Stimulated activated CD4-positive, alpha-beta T cell treated with anti-CD3 and anti-CD28 coated beads, Interleukin-15, amount 100 ng/mL, for 1 hour (primary cell): ENCODE measurements at regions not wholly inside any gene's neighbourhood (a gene's known extent, or its start where the extent isn't known, plus 50 kb on each side); places are given as distances from the start of the nearest gene placed in this dataset.
A peak's percentile ranks its signal among the peaks of the same experiment; 100 is the strongest.

Experiments used
- DNase-seq, 2 donors: peaks; one replicate each; pipeline ENCODE4 v3.0.0-alpha.2; 2020; ENCODE audit warnings: low read depth in 1 of 2, low spot score in 1 of 2

GRCh38 chr15:66942649-66943390 is 122.6 kb upstream of the SMAD3 start:
- no peak for DNase-seq

- no peak for DNase-seq
Measured at GRCh38 chr15:66943456-66944095, 121.8 kb upstream of the SMAD3 start.

GRCh38 chr15:66944121-66944520 is 121.3 kb upstream of the SMAD3 start:
- no peak for DNase-seq

- no peak for DNase-seq
Measured at GRCh38 chr15:66945286-66945685, 120.1 kb upstream of the SMAD3 start.

- DNase-seq = no peak
Measured at GRCh38 chr15:66945842-66946241, 119.6 kb upstream of the SMAD3 start.

DNA sequence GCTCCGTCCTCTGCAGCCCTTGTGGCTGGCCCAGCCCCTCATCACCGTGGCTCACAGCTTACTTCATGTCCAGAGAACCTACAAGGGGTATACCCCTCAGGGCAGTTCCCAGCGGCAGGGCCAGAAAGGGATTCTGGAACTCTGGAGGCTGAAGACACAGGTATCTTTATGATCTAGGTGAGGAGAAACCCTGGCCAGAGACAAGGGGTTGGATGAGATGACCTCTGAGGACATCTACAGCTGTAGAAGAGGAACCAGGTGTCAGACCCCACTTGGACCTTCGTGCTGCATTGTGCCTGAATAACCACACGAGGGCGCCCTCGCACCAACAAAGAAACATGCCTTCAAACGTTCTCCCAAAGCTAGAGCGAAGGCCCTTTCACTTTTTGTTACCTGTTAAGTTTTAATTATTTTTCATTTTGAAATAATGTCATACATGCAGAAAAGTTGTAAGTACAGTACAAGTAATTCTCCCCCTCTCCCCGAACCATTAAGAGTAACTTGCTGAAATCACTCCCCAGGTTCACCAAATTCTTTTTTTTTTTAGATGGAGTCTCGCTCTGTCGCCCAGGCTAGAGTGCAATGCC is 118.7 kb upstream of the SMAD3 start:
- DNase-seq = peak; percentile 52 to 57

GRCh38 chr15:66947471-66947870 is 117.9 kb upstream of the SMAD3 start:
- no peak for DNase-seq

GRCh38 chr15:66948294-66948693 is 117.1 kb upstream of the SMAD3 start:
- DNase-seq = no peak

DNA sequence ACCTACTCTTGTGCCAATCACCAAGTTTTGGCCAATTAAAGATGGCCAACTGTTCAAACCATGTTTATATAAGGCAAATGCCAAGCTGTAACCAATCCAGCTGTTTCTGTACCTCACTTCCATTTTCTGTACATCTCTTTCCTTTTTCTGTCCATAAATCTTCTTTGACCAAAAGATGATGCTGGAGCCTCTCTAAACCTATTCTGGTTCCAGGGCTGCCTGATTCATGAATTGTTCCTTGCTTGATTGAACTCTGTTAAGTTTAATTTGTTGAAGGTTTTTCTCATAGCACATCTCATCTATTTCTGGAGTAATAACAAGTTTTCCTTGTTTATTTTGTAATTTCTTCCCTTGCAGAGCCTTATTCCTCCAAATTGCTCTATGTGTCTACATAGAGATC is 115.3 kb upstream of the SMAD3 start:
- DNase-seq = no peak

GRCh38 chr15:66951531-66952320 is 113.7 kb upstream of the SMAD3 start:
- no peak for DNase-seq

DNA sequence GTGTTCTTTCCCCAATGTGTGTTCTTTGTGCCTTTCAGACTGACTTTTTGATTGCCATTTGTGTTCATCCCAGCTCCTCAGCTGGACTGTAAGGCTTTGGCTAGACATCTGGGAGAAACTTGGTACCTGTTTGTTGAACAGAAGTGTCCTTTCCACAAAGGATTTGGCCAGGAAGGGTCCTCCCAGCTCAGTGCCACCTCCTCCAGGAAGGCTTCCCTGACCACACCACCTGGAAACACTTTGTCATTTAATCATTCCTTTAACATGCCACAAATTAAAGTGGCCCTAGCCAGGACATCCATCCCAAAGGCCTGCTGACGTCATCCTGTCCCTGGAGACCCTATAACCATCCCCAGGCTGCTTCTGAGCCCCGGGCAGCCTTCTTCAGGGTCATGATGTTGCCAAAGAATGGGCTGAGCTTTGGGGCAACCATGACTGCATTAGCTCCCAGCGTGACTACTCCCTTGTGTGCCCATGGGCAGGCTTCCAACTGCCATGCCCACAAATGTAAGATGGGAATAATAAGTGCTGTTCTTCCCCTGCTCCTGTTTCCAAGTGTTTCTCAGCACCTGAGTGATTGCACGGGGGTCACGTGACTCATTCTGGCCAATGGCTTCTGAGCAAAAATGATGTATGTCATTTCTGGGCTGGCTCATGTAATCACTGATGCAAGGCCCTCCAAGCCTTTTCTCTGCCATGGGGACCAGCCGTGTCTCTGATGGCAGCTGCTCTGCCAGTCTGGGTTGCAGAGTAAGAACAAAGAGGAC is 112.5 kb upstream of the SMAD3 start:
- DNase-seq = no peak

GRCh38 chr15:66953523-66954229 is 111.7 kb upstream of the SMAD3 start:
- DNase-seq = no peak

DNA sequence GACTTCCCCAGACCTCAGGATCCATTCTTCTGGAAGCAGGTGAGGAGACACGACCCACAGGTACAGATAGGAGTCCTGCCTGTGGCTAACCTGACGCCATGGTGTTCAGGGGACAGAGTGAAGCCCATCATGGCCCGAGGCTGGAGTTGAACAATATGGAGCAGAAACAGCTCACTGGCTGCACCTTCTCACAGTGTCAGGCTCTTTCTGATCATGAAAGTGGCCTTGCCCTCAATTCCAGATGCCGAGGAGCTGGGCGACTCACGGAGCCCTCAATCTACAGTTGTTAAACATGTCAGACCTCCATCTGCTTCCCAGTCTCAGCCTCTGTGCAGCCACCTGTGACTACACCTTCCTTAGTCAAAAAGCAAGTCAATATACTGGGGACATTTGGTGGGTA is 110.8 kb upstream of the SMAD3 start:
- DNase-seq = no peak

DNA sequence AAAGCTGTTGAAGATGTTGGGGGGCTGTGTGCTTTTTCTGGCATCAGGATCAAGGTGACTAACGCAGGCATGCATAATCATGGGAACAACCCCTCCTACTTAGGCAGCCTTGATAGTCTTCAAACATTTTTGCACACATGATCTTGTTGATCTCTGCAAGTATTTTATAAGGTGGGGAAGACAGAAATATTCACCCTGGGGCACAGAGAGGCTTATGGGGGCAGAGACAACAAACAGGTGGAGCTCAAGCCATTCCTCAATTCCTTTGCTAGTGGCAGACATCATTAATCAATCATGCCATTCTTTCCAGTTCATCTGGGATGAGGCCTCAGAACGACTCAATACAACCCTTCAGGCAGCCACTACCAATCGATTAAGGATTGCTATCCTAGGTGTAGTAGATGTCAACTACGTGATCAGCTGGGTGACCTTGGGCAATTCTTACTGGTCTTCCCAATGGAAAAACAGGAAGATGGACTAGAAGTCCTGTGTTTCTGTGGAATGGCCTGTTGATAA is 110.3 kb upstream of the SMAD3 start:
- DNase-seq = no peak

GRCh38 chr15:66955871-66956585 is 109.4 kb upstream of the SMAD3 start:
- no peak for DNase-seq

DNA sequence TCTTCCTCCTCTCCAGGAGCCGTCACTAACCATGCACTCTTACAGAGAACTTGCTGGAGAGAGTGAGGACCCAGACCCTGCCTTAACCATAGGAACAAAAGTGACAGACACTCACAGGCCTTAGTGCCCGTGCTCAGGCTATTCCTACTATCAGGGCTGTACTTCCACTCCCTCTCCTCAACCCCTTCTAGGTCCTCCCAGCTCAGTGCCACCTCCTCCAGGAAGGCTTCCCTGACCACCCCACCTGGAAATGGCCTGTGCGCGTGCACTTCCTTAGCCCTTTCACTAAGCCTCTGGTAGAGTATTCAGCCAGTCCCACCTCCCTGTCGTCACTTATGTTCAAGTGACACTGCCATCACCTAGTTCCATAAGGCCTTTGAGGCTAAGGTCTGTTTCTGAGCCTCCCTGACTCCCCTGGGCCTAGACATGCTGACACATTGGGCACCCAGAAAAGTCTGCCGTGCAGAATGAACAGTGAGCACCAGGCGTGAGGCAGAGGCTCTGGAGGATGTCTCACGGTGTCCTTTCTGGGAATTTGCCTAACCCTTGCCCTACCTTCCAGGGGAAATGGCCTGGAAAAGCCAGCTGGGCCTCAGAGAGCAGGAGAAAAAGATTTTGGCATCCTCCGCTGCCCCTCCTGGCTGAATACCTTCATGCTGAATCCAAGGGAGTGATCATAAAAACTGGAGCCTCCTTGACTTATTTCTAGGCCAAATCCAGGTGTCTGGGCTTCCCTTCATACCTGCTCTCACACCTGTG is 108.6 kb upstream of the SMAD3 start:
- DNase-seq = no peak

DNA sequence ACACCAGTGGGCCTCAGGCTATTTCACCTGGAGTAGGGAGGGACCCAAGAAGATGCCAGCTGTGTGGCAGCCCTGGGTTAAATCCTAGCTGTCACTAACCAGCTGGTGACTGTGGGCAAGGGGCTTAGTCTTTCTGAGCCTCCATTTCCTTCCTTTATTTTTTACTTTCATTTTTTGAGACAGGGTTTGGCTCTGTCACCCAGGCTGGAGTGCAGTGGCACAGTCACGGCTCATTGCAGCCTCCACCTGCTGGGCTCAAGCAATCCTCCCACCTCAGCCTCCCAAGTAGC is 108.0 kb upstream of the SMAD3 start:
- no peak for DNase-seq

DNA sequence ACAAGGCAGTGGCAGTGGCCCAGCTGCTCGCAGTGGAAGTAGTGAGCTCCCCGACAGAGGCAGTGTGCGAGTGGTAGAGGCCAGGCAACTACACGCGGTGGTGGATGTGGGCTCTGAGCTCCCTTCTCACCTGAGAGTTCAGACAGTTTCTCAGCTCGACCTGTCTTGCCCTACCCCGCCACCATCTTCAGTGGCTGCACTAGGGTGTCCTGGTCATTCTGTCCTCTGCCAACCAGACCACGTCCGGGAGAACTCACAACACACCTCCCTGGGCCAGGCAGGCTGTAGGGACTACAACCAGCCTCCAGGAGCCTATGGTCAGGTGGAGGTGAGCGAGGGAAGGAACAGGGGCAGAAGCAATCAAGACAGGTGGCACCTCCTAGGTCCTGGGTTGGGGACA is 106.3 kb upstream of the SMAD3 start:
- DNase-seq = no peak

DNA sequence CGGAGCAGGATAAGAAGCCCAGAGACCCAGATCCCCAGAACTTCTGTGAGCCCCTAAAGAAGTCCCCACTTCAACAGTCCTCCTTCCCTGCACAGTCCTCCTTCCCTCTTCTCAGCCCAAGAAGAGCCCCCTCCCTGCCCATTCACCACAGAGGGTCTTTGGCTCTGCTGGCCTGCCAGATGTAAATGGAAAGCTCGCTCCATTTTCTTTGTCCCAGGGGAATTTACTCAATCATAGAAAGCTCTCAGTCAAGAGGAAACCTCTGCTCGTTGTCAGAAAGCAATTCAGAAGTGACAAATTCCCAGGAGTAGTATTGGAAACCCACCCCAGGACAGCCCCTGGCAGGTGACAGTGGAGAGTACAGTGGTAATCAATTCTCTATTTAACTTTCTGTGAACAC is 105.5 kb upstream of the SMAD3 start:
- no peak for DNase-seq
